Effector CD4-positive, alpha-beta T cell (primary cell): ENCODE measurements at regions not wholly inside any gene's neighbourhood (a gene's known extent, or its start where the extent isn't known, plus 50 kb on each side); places are given as distances from the start of the nearest gene placed in this dataset.

ENCODE experiments used
- DNase-seq: peaks from one replicate; pipeline ENCODE4 v3.0.0-alpha.2; 2020

- no peak for DNase-seq
Measured at GRCh38 chr4:153034681-153035080, 98.6 kb downstream of the FHDC1 start.

- no peak for DNase-seq
Measured at GRCh38 chr4:153036931-153037482, 100.9 kb downstream of the FHDC1 start.

GRCh38 chr4:153038623-153039311, 102.6 kb downstream of the FHDC1 start:
- DNase-seq = no peak

- no peak for DNase-seq
Measured at GRCh38 chr4:153039542-153040185, 103.5 kb downstream of the FHDC1 start.

- no peak for DNase-seq
Measured at GRCh38 chr4:153040677-153041076, 104.6 kb downstream of the FHDC1 start.

GRCh38 chr4:153044036-153044435, 107.9 kb downstream of the FHDC1 start:
- DNase-seq = no peak

GRCh38 chr4:153045111-153045982, 109.2 kb downstream of the FHDC1 start:
- no peak for DNase-seq

GRCh38 chr4:153058671-153059060, 122.5 kb downstream of the FHDC1 start:
- no peak for DNase-seq

GRCh38 chr4:153060196-153060595, 124.1 kb downstream of the FHDC1 start:
- DNase-seq = no peak

GRCh38 chr4:153061971-153062370, 125.8 kb downstream of the FHDC1 start:
- DNase-seq = no peak

GRCh38 chr4:153062652-153063168, 126.6 kb downstream of the FHDC1 start:
- no peak for DNase-seq

- no peak for DNase-seq
Measured at GRCh38 chr4:153063490-153063889, 127.4 kb downstream of the FHDC1 start.

- DNase-seq = no peak
Measured at GRCh38 chr4:153064571-153064970, 128.4 kb downstream of the FHDC1 start.

GRCh38 chr4:153065276-153065675, 129.2 kb downstream of the FHDC1 start:
- no peak for DNase-seq

- DNase-seq = no peak
Measured at GRCh38 chr4:153067376-153067775, 131.3 kb downstream of the FHDC1 start.

GRCh38 chr4:153068751-153069150, 132.6 kb downstream of the FHDC1 start:
- DNase-seq = no peak

- DNase-seq = no peak
Measured at GRCh38 chr4:153071958-153072598, 132.2 kb upstream of the TRIM2 start.

- no peak for DNase-seq
Measured at GRCh38 chr4:153072661-153073060, 131.6 kb upstream of the TRIM2 start.

- no peak for DNase-seq
Measured at GRCh38 chr4:153074486-153074885, 129.8 kb upstream of the TRIM2 start.

- DNase-seq = no peak
Measured at GRCh38 chr4:153074936-153075630, 129.2 kb upstream of the TRIM2 start.

- DNase-seq = no peak
Measured at GRCh38 chr4:153075836-153076518, 128.3 kb upstream of the TRIM2 start.
